MM.1S (cell line): ENCODE measurements at regions not wholly inside any gene's neighbourhood (a gene's known extent, or its start where the extent isn't known, plus 50 kb on each side); places are given as distances from the start of the nearest gene placed in this dataset.

Experiments
- EZH2 ChIP-seq: fragments of 300-600 bp; sonication (generic); optimal IDR thresholded peaks from 2 replicates; pipeline ENCODE3; 2017; ENCODE audit warnings: low read depth, mild to moderate bottlenecking, antibody characterized with exemption, low read length, mixed read lengths
- EZH2phosphoT487 ChIP-seq: fragments of 300-600 bp; sonication (generic); IDR thresholded peaks from 2 replicates; pipeline ENCODE4 v1.6.1; 2018; ENCODE audit warnings: antibody characterized with exemption, low read length
- TF ChIP-seq, protein P1 (sequence below): fragments of 300-600 bp; sonication (generic); IDR thresholded peaks from 2 replicates; pipeline ENCODE4 v1.5.1; 2016; ENCODE audit warnings: antibody characterized with exemption, low read length, mixed read lengths

DNA sequence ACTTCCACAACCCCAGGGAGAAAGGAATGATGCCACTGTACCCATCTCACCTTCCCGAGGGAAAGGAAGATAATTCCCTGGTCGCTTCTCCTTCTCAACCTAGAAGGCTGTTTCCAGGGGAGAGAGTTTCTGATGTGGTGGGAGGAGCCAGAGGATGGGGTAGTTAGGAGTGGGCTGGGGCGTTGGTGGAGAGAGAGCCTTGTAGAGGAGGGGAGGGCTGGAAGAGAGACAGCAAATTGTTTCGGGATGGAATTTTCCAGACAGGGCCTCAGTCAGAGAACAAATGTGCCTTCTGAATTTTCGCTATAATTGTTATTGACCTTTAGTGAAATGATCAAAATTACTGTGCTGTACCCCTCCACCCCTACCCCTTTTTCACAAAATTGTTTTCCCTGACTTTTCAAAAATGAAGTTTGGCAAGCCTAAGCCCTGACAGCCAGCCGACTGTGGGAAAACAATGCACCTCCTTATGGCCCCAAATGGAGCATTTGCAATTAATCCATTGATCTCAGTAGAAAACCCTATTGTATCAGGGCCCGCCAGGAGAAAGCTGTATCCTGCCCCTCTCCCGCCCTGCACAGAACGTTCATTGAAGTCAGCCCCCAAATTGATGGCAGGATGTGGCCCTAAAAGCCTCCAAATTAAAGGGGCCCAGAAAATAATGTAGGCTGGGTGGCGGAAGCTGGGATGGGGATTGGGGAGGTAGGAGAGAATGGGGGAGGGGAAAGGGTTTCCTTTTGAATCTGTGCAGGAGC lies 69.1 kb upstream of the JUN start:
- TF ChIP-seq, protein P1, sequence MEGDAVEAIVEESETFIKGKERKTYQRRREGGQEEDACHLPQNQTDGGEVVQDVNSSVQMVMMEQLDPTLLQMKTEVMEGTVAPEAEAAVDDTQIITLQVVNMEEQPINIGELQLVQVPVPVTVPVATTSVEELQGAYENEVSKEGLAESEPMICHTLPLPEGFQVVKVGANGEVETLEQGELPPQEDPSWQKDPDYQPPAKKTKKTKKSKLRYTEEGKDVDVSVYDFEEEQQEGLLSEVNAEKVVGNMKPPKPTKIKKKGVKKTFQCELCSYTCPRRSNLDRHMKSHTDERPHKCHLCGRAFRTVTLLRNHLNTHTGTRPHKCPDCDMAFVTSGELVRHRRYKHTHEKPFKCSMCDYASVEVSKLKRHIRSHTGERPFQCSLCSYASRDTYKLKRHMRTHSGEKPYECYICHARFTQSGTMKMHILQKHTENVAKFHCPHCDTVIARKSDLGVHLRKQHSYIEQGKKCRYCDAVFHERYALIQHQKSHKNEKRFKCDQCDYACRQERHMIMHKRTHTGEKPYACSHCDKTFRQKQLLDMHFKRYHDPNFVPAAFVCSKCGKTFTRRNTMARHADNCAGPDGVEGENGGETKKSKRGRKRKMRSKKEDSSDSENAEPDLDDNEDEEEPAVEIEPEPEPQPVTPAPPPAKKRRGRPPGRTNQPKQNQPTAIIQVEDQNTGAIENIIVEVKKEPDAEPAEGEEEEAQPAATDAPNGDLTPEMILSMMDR, result no peak
- no peak for TF ChIP-seq EZH2phosphoT487
- TF ChIP-seq EZH2, result no peak
